Osteocyte (in vitro differentiated cells): ENCODE measurements at regions not wholly inside any gene's neighbourhood (a gene's known extent, or its start where the extent isn't known, plus 50 kb on each side); places are given as distances from the start of the nearest gene placed in this dataset.

Experiments
- DNase-seq: peaks from one replicate; pipeline ENCODE4 v3.0.0; 2021; ENCODE audit warnings: mixed read lengths; ENCODE audit not compliant: unreplicated experiment; ENCODE audit errors: extremely low spot score
- H3K27ac Mint-ChIP-seq: one replicate; pipeline ENCODE4 v1.8.0; 2021; ENCODE audit warnings: mild to moderate bottlenecking, mixed read lengths; ENCODE audit not compliant: unreplicated experiment
- H3K27me3 Mint-ChIP-seq: one replicate; pipeline ENCODE4 v1.8.0; 2021; ENCODE audit warnings: mixed read lengths; ENCODE audit not compliant: unreplicated experiment
- H3K36me3 Mint-ChIP-seq: one replicate; pipeline ENCODE4 v1.8.0; 2021; ENCODE audit warnings: mixed read lengths; ENCODE audit not compliant: unreplicated experiment
- H3K4me1 Mint-ChIP-seq: one replicate; pipeline ENCODE4 v1.8.0; 2021; ENCODE audit warnings: mixed read lengths; ENCODE audit not compliant: unreplicated experiment
- H3K4me3 Mint-ChIP-seq: one replicate; pipeline ENCODE4 v1.8.0; 2021; ENCODE audit warnings: mild to moderate bottlenecking, moderate library complexity, mixed read lengths; ENCODE audit not compliant: unreplicated experiment
- H3K9me3 Mint-ChIP-seq: one replicate; pipeline ENCODE4 v1.8.0; 2021; ENCODE audit warnings: mixed read lengths; ENCODE audit not compliant: unreplicated experiment
- CTCF ChIP-seq: fragments of 200-600 bp; sonication (generic); IDR thresholded peaks from 2 replicates; pipeline ENCODE4 v1.5.0; 2021; ENCODE audit warnings: antibody characterized with exemption, mild to moderate bottlenecking, moderate library complexity

- H3K4me3 Mint-ChIP-seq: no peak overlapping the region
- no peak overlapping the region for H3K27ac Mint-ChIP-seq
- no peaks in the 10 kb centered on the region for H3K27me3 Mint-ChIP-seq
- no peak for DNase-seq
- no peaks in the 10 kb centered on the region for H3K9me3 Mint-ChIP-seq
- no peak for TF ChIP-seq CTCF
- H3K36me3 Mint-ChIP-seq: no peaks in the 10 kb centered on the region
- H3K4me1 Mint-ChIP-seq: no peaks in the 10 kb centered on the region
Observed at GRCh38 chr1:244199902-244200301, 148.8 kb downstream of the ZBTB18 start.

- no peaks in the 10 kb centered on the region for H3K9me3 Mint-ChIP-seq
- no peaks in the 10 kb centered on the region for H3K27me3 Mint-ChIP-seq
- DNase-seq: no peak
- H3K27ac Mint-ChIP-seq: no peak overlapping the region
- no peaks in the 10 kb centered on the region for H3K4me1 Mint-ChIP-seq
- H3K36me3 Mint-ChIP-seq: no peaks in the 10 kb centered on the region
- H3K4me3 Mint-ChIP-seq: no peak overlapping the region
- no peak for TF ChIP-seq CTCF
Observed at GRCh38 chr1:244200596-244200995, 149.5 kb downstream of the ZBTB18 start.

- no peak overlapping the region for H3K4me3 Mint-ChIP-seq
- no peaks in the 10 kb centered on the region for H3K4me1 Mint-ChIP-seq
Observed at GRCh38 chr1:244201750-244202149, 150.7 kb downstream of the ZBTB18 start.

GRCh38 chr1:244204004-244204403 lies 152.9 kb downstream of the ZBTB18 start:
- TF ChIP-seq CTCF: no peak
- DNase-seq: no peak
- H3K4me1 Mint-ChIP-seq: no peaks in the 10 kb centered on the region

More at GRCh38 chr1:244201750-244202149, 150.7 kb downstream of the ZBTB18 start:
- H3K27me3 Mint-ChIP-seq: no peaks in the 10 kb centered on the region
- H3K9me3 Mint-ChIP-seq: no peaks in the 10 kb centered on the region
- no peak for TF ChIP-seq CTCF
- H3K27ac Mint-ChIP-seq: no peak overlapping the region
- DNase-seq: no peak
- no peaks in the 10 kb centered on the region for H3K36me3 Mint-ChIP-seq

GRCh38 chr1:244205171-244205570 lies 154.1 kb downstream of the ZBTB18 start:
- TF ChIP-seq CTCF: no peak
- Mint-ChIP-seq H3K4me1 (no peaks in the 10 kb centered on the region), H3K27me3 (no peaks in the 10 kb centered on the region), H3K9me3 (peaks cover 3% of the 10 kb centered on the region), H3K4me3 (no peak overlapping the region), H3K36me3 (no peaks in the 10 kb centered on the region), H3K27ac (no peak overlapping the region)
- DNase-seq: no peak

More at GRCh38 chr1:244204004-244204403, 152.9 kb downstream of the ZBTB18 start:
- Mint-ChIP-seq H3K4me3 (no peak overlapping the region), H3K9me3 (peaks cover 3% of the 10 kb centered on the region), H3K27ac (no peak overlapping the region), H3K27me3 (no peaks in the 10 kb centered on the region), H3K36me3 (no peaks in the 10 kb centered on the region)
